ELF-1 (cell line): ENCODE measurements at regions not wholly inside any gene's neighbourhood (a gene's known extent, or its start where the extent isn't known, plus 50 kb on each side); places are given as distances from the start of the nearest gene placed in this dataset.

Source experiments
- DNase-seq: peaks from one replicate; pipeline ENCODE4 v3.0.0-alpha.2; 2016; ENCODE audit warnings: low read depth, low spot score

- DNase-seq = no peak
These were observed 105.4 kb upstream of the ATP10B start for GRCh38 chr5:160957312-160957861.

- DNase-seq = no peak
These were observed 104.0 kb upstream of the ATP10B start for GRCh38 chr5:160956051-160956450.

- no peak for DNase-seq
These were observed 98.3 kb upstream of the ATP10B start for GRCh38 chr5:160950311-160950710.

- no peak for DNase-seq
These were observed 88.7 kb upstream of the ATP10B start for GRCh38 chr5:160940725-160941124.

GRCh38 chr5:160938532-160938931 lies 86.5 kb upstream of the ATP10B start:
- no peak for DNase-seq

GRCh38 chr5:160937570-160937969 lies 85.6 kb upstream of the ATP10B start:
- DNase-seq = no peak

- no peak for DNase-seq
These were observed 83.8 kb upstream of the ATP10B start for GRCh38 chr5:160935776-160936175.

GRCh38 chr5:160931283-160931682 lies 79.3 kb upstream of the ATP10B start:
- DNase-seq = no peak

- DNase-seq = peak; percentile 51
These were observed 78.4 kb upstream of the ATP10B start for GRCh38 chr5:160930406-160930805.

- no peak for DNase-seq
These were observed 77.9 kb upstream of the ATP10B start for GRCh38 chr5:160929906-160930305.

- DNase-seq = peak; percentile 48
These were observed 77.3 kb upstream of the ATP10B start for GRCh38 chr5:160929360-160929759.

GRCh38 chr5:160926428-160926827 lies 74.4 kb upstream of the ATP10B start:
- no peak for DNase-seq

- no peak for DNase-seq
These were observed 73.3 kb upstream of the ATP10B start for GRCh38 chr5:160925281-160925680.

GRCh38 chr5:160923936-160924710 lies 72.1 kb upstream of the ATP10B start:
- peak; percentile 91 for DNase-seq

GRCh38 chr5:160923411-160923810 lies 71.4 kb upstream of the ATP10B start:
- DNase-seq = no peak

- no peak for DNase-seq
These were observed 70.3 kb upstream of the ATP10B start for GRCh38 chr5:160922311-160922710.

- DNase-seq = no peak
These were observed 69.6 kb upstream of the ATP10B start for GRCh38 chr5:160921423-160922285.

GRCh38 chr5:160919626-160920025 lies 67.6 kb upstream of the ATP10B start:
- DNase-seq = no peak

GRCh38 chr5:160918386-160918785 lies 66.4 kb upstream of the ATP10B start:
- DNase-seq = no peak

- DNase-seq = no peak
These were observed 54.1 kb upstream of the ATP10B start for GRCh38 chr5:160906090-160906489.

GRCh38 chr5:160905285-160905684 lies 53.3 kb upstream of the ATP10B start:
- DNase-seq = no peak

- no peak for DNase-seq
These were observed 52.6 kb upstream of the ATP10B start for GRCh38 chr5:160904591-160904990.

GRCh38 chr5:160903551-160903950 lies 51.5 kb upstream of the ATP10B start:
- DNase-seq = no peak
